Lower leg skin (tissue), 3 donors: ENCODE measurements at regions not wholly inside any gene's neighbourhood (a gene's known extent, or its start where the extent isn't known, plus 50 kb on each side); places are given as distances from the start of the nearest gene placed in this dataset.
"Not testable (repeated sequence)": the region's sequence is repeated elsewhere in the genome, so short reads cannot be mapped to it uniquely, and the experiment has no call there.

ENCODE experiments used
- CTCF ChIP-seq, 3 donors: fragments of 450-650 bp; IDR thresholded peaks; one replicate each; pipeline ENCODE4 v1.5.1; 2016; ENCODE audit warnings: antibody characterized with exemption in 3 of 3, mild to moderate bottlenecking in 3 of 3, moderate library complexity in 2 of 3
- POLR2A ChIP-seq, 2 donors: fragments of 450-650 bp; IDR thresholded peaks; one replicate each; pipeline ENCODE4 v1.6.1; 2016 to 2017; ENCODE audit warnings: antibody characterized with exemption in 2 of 2, mild to moderate bottlenecking in 1 of 2, moderate library complexity in 1 of 2

- not testable (repeated sequence) for TF ChIP-seq POLR2A, CTCF (IDR thresholded peaks at IDR 0.05)
Measured at GRCh38 chr15:24158306-24158705, 471.2 kb upstream of the NDN start.
